K562 (cell line): ENCODE measurements at regions not wholly inside any gene's neighbourhood (a gene's known extent, or its start where the extent isn't known, plus 50 kb on each side); places are given as distances from the start of the nearest gene placed in this dataset.

ENCODE experiments used
- ADNP ChIP-seq: fragments of 200-800 bp; sonication (Bioruptor generic); IDR thresholded peaks from 2 replicates; pipeline ENCODE4 v1.6.1; 2016; ENCODE audit warnings: missing genetic modification characterization, missing compliant biosample characterization
- ATF7 ChIP-seq: fragments of 450-650 bp; IDR thresholded peaks from 2 replicates; pipeline ENCODE4 v1.7.1; 2014; ENCODE audit warnings: mild to moderate bottlenecking, moderate library complexity
- CREBBP ChIP-seq: IDR thresholded peaks from one replicate; pipeline ENCODE4 v1.6.1; 2012; ENCODE audit warnings: low read depth, mild to moderate bottlenecking, control low read depth, inconsistent platforms, low read length
- CXXC5 ChIP-seq: fragments of 250-450 bp; sonication (Bioruptor Pico); IDR thresholded peaks from 2 replicates; pipeline ENCODE4 v1.8.0; 2022; ENCODE audit warnings: inconsistent platforms, mild to moderate bottlenecking, moderate library complexity
- EHMT2 ChIP-seq: fragments of 450-650 bp; IDR thresholded peaks from 2 replicates; pipeline ENCODE4 v1.6.1; 2018; ENCODE audit warnings: antibody characterized with exemption
- GTF2A2 ChIP-seq: IDR thresholded peaks from 2 replicates; pipeline ENCODE4 v1.6.1; 2016; ENCODE audit warnings: mild to moderate bottlenecking, missing genetic modification characterization, missing compliant biosample characterization
- HEY1 ChIP-seq: fragments of 250-450 bp; sonication (Bioruptor Pico); IDR thresholded peaks from 2 replicates; pipeline ENCODE4 v1.5.0; 2020; ENCODE audit warnings: mild to moderate bottlenecking, moderate library complexity, borderline replicate concordance
- HMG20B ChIP-seq: fragments of 250-450 bp; sonication (Bioruptor Pico); IDR thresholded peaks from 2 replicates; pipeline ENCODE4 v1.5.0; 2021; ENCODE audit warnings: mild to moderate bottlenecking
- MEF2A ChIP-seq: IDR thresholded peaks from 2 replicates; pipeline ENCODE4 v1.6.1; 2011; ENCODE audit warnings: low read depth, mild to moderate bottlenecking, low read length, moderate library complexity; ENCODE audit not compliant: control insufficient read depth
- MTA1 ChIP-seq: fragments of 450-650 bp; IDR thresholded peaks from 2 replicates; pipeline ENCODE4 v1.6.1; 2017; ENCODE audit warnings: borderline replicate concordance
- NONO ChIP-seq, 2 experiments: fragments of 200-400 bp in 1 of 2; fragments of 450-650 bp in 1 of 2; formaldehyde crosslinking in 1 of 2; IDR thresholded peaks; 2 replicates each; pipeline ENCODE4 v1.6.1; 2017; ENCODE audit warnings: low read depth in 2 of 2, mild to moderate bottlenecking in 2 of 2, moderate library complexity in 2 of 2, low read length in 1 of 2
- NR2C1 ChIP-seq, 2 experiments: fragments of 450-650 bp; IDR thresholded peaks; 2 replicates each; pipeline ENCODE4 v1.6.1; 2017; ENCODE audit warnings: mild to moderate bottlenecking in 2 of 2, antibody characterized with exemption in 1 of 2, inconsistent platforms in 1 of 2, missing compliant biosample characterization in 1 of 2, missing genetic modification characterization in 1 of 2
- RBM17 ChIP-seq: fragments of 200-400 bp; formaldehyde crosslinking; IDR thresholded peaks from 2 replicates; pipeline ENCODE4 v1.6.1; 2017; ENCODE audit warnings: low read depth, mild to moderate bottlenecking, low read length, borderline replicate concordance
- RBM39 ChIP-seq: fragments of 200-400 bp; formaldehyde crosslinking; optimal IDR thresholded peaks from 2 replicates; pipeline ENCODE3; 2018; ENCODE audit warnings: low read depth, low read length
- RHOXF2B ChIP-seq: fragments of 250-450 bp; sonication (Bioruptor Pico); conservative IDR thresholded peaks from 2 replicates; pipeline ENCODE4 v1.5.1; 2021
- SIRT6 ChIP-seq: IDR thresholded peaks from one replicate; pipeline ENCODE4 v1.6.1; 2012; ENCODE audit warnings: low read depth, mild to moderate bottlenecking, control low read depth, inconsistent platforms, low read length, moderate library complexity
- SMAD1 ChIP-seq: fragments of 150-350 bp; IDR thresholded peaks from 2 replicates; pipeline ENCODE4 v1.6.1; 2014; ENCODE audit warnings: low read length, low read depth; ENCODE audit not compliant: partially characterized antibody
- SP1 ChIP-seq: sonication (generic); formaldehyde crosslinking; IDR thresholded peaks from 2 replicates; pipeline ENCODE4 v1.8.1; 2022; ENCODE audit warnings: mild to moderate bottlenecking, missing genetic modification reagents
- TCF7L2 ChIP-seq: fragments of 150-350 bp; IDR thresholded peaks from 2 replicates; pipeline ENCODE4 v1.6.1; 2016; ENCODE audit warnings: low read depth, mild to moderate bottlenecking, low read length, moderate library complexity
- ZBTB17 ChIP-seq: fragments of 450-650 bp; formaldehyde crosslinking; IDR thresholded peaks from 2 replicates; pipeline ENCODE4 v1.4.0; 2020; ENCODE audit warnings: mild to moderate bottlenecking
- ZNF121 ChIP-seq: sonication (generic); formaldehyde crosslinking; conservative IDR thresholded peaks from 2 replicates; pipeline ENCODE4 v1.8.0; 2022; ENCODE audit warnings: missing genetic modification reagents
- ZNF165 ChIP-seq: fragments of 250-450 bp; sonication (Bioruptor Pico); IDR thresholded peaks from 2 replicates; pipeline ENCODE4 v1.4.0; 2020; ENCODE audit warnings: borderline replicate concordance
- ZNF174 ChIP-seq: fragments of 250-450 bp; sonication (Bioruptor Pico); IDR thresholded peaks from 2 replicates; pipeline ENCODE4 v1.4.0; 2020; ENCODE audit warnings: mild to moderate bottlenecking
- ZNF668 ChIP-seq: fragments of 250-450 bp; sonication (Bioruptor Pico); IDR thresholded peaks from 2 replicates; pipeline ENCODE4 v1.8.0; 2022; ENCODE audit warnings: mild to moderate bottlenecking, inconsistent platforms
- ZNF778 ChIP-seq: fragments of 450-650 bp; formaldehyde crosslinking; IDR thresholded peaks from 2 replicates; pipeline ENCODE4 v1.4.0; 2020; ENCODE audit warnings: mild to moderate bottlenecking, moderate library complexity
- TF ChIP-seq, protein P1 (sequence below): IDR thresholded peaks from 2 replicates; pipeline ENCODE4 v1.6.1; 2012; ENCODE audit warnings: low read depth, low read length, improper control_type of control experiment, borderline replicate concordance
- TF ChIP-seq, protein P2 (sequence below): fragments of 250-450 bp; sonication (Bioruptor Pico); IDR thresholded peaks from 2 replicates; pipeline ENCODE4 v1.8.0; 2021; ENCODE audit warnings: moderate library complexity, mild to moderate bottlenecking, inconsistent platforms
- TF ChIP-seq, protein P3 (sequence below): fragments of 250-450 bp; sonication (Bioruptor Pico); IDR thresholded peaks from 2 replicates; pipeline ENCODE4 v1.5.0; 2021

GRCh38 chr6:37103169-37104039 is 66.5 kb upstream of the PIM1 start (continued):
- TF ChIP-seq NR2C1 (IDR thresholded peaks at IDR 0.05), result peak; percentile 65
- peak; percentile 80 for TF ChIP-seq NR2C1 (tag; IDR thresholded peaks at IDR 0.05)
- peak; percentile 81 for TF ChIP-seq ATF7
- no peak for TF ChIP-seq RBM17
- TF ChIP-seq RBM39, result peak; percentile 41
- TF ChIP-seq ZBTB17, result no peak
- peak; percentile 73 for TF ChIP-seq CXXC5 (CRISPR knock-in tag)
- TF ChIP-seq ZNF165 (CRISPR knock-in tag), result no peak
- no peak; the same call in none of the 2 replicates for TF ChIP-seq SP1 (CRISPR knock-in tag)
- no peak for TF ChIP-seq GTF2A2 (tag)
- TF ChIP-seq, protein P1, sequence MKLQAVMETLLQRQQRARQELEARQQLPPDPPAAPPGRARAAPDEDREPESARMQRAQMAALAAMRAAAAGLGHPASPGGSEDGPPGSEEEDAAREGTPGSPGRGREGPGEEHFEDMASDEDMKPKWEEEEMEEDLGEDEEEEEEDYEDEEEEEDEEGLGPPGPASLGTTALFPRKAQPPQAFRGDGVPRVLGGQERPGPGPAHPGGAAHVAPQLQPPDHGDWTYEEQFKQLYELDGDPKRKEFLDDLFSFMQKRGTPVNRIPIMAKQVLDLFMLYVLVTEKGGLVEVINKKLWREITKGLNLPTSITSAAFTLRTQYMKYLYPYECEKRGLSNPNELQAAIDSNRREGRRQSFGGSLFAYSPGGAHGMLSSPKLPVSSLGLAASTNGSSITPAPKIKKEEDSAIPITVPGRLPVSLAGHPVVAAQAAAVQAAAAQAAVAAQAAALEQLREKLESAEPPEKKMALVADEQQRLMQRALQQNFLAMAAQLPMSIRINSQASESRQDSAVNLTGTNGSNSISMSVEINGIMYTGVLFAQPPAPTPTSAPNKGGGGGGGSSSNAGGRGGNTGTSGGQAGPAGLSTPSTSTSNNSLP, result peak; percentile 100
- TF ChIP-seq ZNF174, result no peak
- TF ChIP-seq MTA1, result peak; percentile 90
- TF ChIP-seq ZNF778, result no peak
- TF ChIP-seq NONO (IDR thresholded peaks at IDR 0.05; ENCODE audit: low read depth in 2 of 2, low read length in 1 of 2), result peak in 1 of 2 experiments; percentile 96; a peak in 2 of 4 replicates
- TF ChIP-seq HMG20B (CRISPR knock-in tag), result no peak
- no peak for TF ChIP-seq SIRT6
- TF ChIP-seq HEY1, result no peak
- TF ChIP-seq CREBBP, result no peak
- TF ChIP-seq SMAD1, result peak; percentile 98
- TF ChIP-seq ZNF121, result no peak
- TF ChIP-seq ZNF668 (CRISPR knock-in tag), result no peak
- TF ChIP-seq TCF7L2, result no peak
- TF ChIP-seq EHMT2, result no peak
- TF ChIP-seq, protein P2, sequence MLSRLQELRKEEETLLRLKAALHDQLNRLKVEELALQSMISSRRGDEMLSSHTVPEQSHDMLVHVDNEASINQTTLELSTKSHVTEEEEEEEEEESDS, result no peak
- TF ChIP-seq RHOXF2B (CRISPR knock-in tag), result no peak
- TF ChIP-seq, protein P3, sequence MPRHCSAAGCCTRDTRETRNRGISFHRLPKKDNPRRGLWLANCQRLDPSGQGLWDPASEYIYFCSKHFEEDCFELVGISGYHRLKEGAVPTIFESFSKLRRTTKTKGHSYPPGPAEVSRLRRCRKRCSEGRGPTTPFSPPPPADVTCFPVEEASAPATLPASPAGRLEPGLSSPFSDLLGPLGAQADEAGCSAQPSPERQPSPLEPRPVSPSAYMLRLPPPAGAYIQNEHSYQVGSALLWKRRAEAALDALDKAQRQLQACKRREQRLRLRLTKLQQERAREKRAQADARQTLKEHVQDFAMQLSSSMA (CRISPR knock-in tag), result no peak
- TF ChIP-seq ADNP, result peak; percentile 89
- 0 out of 2 replicates have a peak, but pooled peaks have one; percentile 35 for TF ChIP-seq MEF2A
